CD4-positive, alpha-beta T cell treated with Interleukin-17A for 4 hours (primary cell): ENCODE measurements at regions not wholly inside any gene's neighbourhood (a gene's known extent, or its start where the extent isn't known, plus 50 kb on each side); places are given as distances from the start of the nearest gene placed in this dataset.

Source experiments
- DNase-seq: peaks from one replicate; pipeline ENCODE4 v3.0.0-alpha.2; 2020; ENCODE audit warnings: mixed read lengths

DNA sequence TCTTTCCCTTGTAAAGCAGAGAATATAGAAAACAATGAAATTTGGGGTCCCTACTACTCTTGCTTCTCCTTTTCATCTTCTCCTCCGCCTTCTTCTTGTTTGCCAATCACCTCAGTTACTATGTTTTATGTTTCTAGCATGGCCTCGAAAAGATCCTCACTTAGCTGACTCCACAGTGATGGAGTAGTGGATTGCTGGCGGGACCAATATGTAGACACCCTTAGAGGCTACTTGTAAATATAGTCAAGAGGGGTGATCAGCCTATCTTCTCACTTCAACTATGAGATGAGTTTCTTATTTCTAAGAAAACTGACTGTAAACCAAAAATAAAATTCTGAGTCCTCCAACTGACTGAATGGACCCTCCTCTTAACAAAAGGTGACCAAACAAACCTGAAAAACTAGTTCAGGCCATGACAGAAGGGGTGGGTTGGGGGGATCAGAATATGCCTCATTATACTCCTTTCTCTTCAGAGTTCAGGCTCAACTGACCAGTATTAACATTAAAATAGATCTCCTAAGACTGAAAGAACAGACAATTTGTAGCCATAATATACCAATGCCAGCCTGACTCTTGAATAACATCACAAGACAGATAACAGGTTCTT, 829.0 kb downstream of the TLE4 start:
- DNase-seq, result no peak

DNA sequence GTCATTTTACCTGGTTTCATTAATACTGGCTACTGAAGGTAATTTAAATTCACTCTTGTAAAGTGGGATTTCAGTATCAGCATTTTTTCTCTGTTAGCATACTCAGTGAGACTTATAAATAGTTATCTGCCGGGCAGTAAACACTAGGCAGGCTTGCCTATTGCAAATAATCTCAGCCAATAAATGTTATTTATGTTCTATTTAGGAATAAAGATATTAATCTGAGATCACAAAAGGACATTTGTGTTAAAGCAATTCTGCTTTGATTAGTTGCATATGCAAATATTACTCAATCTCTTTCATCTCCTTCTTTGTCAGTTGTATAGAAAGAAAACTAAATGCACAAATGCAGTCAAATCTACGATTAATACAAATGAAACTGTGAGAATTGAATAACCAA, 827.8 kb downstream of the TLE4 start:
- DNase-seq, result no peak

DNA sequence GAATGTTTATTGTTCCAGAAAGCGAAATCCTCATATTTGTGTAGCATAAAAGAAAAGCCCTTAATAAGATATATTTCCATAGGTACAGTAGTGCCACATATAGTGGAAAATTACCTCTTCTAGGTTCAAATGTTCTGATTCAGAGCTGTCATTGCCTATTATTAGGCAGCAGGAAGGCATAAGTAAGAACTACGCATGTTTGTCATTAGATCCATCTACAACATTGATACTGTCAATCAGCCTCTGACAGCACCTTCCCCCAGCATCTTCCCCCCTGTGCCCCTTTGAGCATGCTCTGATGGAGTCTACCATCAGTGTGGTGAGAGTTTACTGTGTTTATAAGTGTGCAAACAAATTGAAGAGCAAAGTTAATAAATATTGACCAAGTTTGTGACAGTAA, 816.1 kb downstream of the TLE4 start:
- DNase-seq, result no peak

DNA sequence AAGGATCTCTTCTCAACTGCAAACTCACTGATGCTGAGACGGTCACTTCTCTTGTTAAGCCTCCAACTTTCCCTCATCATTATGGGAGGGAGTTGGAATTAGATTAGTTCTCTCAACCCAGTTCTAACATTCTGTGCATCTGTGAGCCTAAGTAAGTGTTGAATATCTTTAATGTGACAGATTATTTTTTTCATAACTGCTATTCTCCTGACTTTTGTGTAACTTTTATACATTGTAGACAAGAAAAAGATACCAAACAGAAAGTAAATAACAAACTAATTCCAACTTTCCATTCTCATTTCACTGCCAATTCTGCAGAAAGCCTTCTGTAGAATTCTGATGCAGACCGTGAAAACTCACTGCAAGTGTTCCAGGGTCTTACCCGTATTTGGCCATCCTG, 813.5 kb downstream of the TLE4 start:
- DNase-seq, result no peak

DNA sequence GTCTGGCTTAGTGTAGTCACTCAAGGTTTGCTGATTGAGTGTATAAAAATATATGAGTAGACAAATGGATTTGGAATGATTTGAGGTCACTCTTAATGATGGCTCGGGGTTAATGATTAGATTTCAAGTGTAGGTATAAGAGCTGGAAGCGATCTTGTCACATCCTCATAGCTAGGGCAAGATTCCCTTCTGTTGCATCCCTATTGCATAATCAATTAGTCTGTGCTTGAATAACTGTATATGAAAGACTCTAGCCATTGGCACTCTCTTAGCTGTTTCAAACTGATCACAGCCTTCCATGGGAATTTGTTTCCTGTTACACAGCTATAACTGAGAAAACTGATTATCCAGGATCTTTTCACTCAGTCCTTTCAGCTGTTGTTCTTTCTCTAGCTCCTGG, 811.6 kb downstream of the TLE4 start:
- no peak for DNase-seq

DNA sequence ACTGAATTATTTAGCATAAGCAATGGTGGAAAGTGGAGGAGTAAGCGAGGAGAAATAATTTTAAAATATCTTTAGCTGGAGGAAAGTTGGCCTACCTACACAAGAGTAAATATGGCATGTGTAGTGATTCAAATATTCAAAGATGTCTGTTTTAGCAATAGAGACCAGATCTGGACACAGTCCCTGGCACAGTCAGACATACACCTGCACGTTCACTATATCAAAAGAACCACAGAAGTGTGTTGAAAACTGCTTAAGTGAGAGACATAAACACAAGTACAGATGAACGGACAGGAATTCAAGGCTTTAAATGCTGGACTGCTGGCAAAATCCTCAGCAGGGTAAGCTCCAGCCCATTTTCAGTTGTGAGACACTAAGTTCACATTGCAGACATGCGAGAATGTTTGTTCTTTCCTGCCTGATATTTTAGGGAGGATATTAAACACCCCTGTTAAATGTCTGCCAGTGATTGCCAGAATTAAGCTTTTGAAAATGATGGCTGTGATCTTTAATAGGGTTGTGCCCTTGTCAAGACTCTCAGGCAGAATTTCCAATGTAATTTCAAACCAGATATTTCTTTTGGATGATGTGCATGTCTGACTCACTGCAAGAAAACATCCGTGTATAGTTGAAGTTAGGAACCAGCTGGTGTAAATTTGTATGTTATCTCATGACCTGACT, 810.6 kb downstream of the TLE4 start:
- no peak for DNase-seq

DNA sequence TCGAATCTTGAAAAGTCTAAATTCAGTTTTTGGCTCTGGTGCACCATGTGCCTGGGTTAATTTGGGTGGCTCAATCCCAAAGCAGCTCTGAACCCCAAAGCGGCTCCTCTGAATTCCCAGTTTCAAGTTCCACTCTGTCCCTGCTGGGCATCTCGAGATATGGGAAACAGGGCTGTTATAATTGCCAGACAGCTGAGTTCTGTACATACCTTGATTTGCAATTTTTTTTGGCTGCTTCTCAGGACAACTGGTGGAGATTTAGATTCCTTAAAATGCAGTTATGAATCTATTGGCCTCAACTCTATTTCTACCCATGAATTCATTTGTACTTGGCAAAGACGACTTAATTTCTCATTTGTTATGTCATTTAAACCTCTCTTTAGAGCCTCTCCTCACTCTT, 808.5 kb downstream of the TLE4 start:
- DNase-seq, result no peak

DNA sequence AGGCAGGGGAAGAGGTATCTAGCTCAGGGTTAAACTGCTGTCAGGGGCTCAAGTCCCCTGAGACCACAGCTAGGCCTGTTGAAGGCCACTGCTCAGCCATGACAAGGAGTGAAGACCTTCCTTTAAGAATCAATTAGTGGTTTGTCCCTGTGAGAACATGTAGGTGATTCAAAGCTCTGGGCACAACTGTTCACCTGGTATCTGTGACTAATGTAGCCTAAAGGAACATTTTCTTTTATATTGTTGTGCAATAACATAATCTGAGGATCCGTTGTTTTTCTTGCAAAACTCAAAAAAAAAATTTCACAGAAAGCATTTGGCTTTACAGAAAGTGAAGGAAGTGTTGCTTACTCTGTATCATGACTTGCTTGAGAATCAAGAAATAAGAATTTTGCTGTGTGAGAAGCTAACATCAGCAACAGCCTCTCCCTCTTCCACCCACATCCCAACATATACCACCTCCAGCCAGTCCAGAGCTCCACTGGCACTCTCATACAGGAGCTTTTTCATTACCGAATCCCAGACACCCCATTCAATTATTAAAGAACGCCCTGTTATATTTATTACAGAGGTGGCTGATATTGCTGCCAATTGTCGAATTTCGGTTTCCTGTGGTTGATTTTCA, 807.0 kb downstream of the TLE4 start:
- no peak for DNase-seq

DNA sequence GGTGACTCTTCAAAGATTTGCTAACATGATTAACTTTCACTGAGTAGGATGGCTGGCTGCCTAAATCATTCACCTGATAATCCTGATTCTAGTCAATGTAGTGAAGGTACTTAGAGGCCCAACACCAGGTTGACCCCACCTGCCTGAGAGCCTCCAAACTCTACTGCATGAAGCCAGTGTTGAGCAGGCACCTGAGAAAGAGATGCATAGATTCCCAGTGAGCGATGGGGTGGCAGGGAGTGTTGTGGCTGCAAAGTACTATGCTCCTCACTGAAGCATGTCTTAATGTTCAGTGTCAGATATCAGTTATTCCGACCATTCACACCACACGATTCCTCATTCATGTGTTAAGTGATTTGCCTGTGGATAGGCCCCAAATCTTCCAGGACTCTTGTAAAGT, 804.4 kb downstream of the TLE4 start:
- no peak for DNase-seq

DNA sequence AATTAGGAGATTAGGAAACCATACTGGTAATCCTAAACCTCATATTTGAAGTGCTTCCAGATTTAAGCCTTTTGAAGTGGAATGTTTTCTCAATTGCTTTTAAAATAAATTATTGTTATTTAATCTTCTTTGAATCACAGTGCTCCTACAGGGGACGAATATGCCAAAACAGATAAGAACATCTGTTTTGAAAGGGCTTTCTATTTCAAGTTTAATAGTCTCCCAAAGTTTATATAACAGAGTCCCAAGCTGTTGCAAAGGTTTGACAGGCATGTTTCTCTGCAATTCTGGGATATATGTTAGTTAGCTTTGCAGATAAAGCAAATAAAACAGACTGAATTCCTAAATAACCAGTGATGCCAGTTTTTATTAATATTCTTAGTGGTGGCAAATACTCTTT, 803.7 kb downstream of the TLE4 start:
- no peak for DNase-seq

DNA sequence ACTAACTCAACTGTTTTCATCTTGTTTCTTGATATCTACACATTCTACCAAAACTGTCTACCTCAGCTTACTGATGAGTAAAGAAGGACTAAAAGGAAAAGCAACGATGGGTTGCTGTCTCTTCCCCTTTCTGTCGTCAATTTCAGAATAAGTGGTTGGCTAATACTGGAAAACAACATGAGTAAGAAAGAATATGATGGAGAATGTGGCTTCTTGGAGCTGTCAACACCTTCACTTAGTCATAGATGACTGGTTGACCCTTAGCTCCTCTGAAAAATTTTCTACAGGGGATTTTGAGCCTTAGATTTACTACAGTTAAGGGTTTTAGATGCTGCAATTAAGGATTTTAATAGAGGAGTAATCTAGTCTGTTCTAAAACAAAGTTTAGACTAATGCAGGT, 797.9 kb downstream of the TLE4 start:
- no peak for DNase-seq

DNA sequence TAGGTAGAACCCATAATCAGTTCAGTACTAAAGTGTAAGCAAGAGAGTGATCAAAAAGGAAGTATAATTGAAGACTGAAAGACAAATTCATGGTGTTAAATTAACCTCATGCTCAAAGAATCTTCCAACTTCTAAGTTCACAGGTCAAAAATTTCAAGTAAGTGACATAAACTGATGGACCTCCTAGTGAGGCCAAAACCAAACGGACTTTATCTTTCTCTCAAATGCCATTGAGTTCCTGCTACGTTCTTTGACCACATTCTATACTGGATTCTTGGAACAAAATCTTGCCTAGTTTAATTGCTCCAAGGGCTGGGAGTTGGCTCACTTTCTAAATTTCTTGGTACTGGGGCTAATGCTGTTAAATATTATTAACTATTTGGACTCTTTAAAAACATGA, 794.9 kb downstream of the TLE4 start:
- DNase-seq, result no peak

DNA sequence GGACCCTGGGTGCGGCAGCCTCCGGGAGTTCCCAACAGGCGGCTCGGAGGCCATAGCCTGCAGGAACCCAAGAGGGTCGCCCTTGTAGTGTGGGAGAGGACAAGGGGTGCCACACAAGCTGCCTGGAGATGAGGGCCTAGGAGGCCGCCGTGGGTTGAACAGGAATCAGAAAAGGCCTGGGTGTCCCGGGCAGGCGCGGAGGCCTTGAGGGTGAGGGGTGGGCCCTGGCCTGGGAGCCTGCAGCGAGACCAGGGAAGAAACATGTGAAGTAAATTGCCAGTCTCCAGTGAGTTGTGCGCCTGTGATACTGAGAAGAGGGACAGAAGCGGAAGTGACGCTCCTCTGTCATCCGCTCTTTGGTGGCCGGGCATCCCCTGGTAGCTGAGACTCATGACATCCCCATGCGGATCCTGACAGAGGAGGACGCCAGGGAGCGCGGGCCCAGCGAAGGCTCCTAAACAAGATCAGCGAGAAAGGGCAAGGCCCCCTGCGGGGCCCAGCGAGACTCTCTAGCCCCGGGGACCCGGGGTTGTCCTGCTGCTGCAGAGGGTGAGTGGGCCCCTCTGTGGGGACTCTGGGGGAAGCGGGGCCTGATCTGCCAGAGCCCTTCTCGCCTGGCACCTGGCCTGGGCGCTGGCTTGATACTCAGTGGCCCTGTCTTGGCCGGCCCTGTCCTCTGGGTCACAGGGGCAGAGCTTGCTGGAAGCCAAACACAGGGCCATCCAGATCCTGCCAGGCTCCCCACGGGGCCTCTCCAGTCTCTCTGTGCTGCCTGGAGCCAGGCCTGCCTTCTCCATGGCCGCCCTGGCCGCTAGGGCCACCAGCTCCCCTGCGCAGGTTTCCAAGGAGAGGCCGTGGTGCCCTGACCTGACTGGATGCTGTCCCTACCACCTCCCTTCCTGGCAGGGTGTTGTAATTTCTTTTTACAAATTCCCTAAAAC, 788.4 kb downstream of the TLE4 start:
- DNase-seq, result no peak

DNA sequence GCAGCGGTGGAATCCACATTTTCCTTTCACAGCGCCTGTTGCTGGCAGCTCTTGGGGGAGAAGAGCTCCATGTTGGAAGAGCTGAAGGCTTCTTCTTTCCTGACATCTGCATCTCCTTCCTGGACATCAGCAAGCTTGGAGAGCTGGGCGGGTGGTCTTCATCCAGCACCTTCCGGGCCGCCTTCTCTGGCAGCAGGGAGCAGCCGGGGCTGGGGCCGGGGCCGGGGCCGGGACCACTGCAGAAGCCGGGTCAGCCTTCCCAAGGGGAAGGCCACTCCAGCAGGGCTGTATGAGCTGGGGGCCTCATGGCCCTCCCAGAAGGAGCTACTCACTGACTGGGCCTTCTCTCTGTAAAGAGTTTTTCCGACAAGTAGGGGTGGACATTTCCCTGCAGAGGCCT, 787.5 kb downstream of the TLE4 start:
- DNase-seq, result no peak

DNA sequence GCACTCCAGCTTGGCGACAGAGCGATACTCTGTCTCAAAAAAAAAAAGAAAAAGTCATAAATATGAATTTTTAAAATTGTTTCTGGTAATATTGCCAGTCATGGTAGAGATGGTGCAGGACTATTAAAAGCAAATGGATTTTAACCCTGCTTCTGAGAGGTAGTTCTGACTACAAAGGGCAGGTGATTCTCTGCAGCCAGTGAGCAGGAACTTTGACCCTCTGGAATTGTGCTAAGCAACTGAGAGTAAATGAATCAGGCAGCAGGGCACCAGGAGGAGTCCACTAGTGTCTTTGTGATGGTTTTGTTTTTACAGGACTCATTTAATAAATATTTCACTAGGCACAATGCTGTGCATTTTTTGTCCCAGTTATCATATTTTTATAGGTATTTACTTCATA, 781.2 kb downstream of the TLE4 start:
- DNase-seq, result no peak

DNA sequence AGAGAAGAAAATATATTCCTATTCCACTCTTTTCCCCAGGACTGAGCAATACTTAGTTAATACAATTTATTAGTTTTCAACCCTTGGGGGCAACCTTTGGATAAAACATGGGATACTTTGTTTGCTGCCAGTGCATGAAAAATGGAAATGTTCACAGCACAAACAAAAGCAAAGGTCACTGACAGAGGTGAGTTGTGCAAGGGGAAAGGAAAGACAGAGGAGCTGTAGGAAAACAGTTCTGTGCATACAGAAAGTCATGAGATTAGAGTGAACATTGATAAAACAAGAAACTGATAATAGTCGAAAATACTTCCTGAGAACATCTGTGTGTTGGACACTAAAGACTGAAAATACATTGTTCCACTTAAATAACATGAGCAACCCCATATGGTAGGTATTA, 779.8 kb downstream of the TLE4 start:
- no peak for DNase-seq

DNA sequence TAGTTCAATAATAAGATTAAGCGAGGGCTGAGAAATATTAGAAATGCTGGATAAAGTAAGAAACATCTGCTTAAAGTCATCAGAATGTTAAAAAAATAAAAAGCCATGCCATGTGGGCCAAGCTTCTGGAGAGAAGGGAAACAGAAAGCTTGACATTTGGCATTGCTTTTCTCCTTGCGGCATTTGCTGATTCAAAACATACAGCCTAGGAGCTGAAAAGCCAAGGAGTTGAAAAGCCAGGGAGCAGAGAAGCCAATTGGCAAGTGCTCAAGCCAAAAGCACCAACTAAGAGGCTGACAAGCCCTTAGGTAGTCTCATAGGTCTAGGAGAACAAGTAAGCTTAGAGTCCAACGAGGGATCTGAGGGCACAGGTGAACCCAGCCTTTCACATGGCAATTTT, 754.3 kb downstream of the TLE4 start:
- DNase-seq, result no peak

DNA sequence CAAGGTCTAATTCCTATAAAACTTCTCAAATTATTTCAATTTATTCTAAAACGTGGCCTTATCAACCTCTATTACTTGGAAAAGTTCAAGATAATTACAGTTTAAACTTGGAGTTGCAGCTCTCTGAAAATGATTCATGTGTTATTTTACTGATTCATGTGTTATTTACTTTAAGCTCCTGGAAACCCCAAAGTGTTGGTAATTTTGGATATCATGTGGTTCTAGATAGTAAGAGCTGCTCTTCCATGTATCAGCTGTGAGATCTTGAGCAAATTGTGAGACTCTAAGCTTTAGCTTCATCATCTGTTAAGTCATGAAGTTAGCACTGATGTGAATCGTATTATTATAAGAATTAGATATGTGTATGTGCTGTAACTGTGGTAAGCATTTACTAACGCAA, 749.2 kb downstream of the TLE4 start:
- DNase-seq, result no peak

DNA sequence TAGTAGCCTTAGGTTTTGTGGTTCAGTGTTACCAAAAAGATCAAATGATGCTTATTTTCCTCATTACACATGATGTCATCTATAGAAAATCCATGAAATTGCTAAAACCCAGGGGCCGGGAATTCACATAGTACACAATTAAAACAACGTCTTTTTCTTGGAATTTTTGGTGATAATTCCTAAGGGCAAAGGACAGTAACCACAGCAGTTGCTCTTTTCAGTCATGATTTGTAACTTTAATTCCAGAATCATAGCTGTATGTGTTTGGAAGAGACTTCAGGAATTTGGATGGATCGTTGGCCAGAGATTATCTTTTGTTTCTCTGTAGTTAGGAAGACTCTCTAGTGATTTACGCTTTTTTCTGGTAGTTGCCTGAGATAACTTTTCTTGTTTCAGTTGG, 748.7 kb downstream of the TLE4 start:
- DNase-seq, result no peak

DNA sequence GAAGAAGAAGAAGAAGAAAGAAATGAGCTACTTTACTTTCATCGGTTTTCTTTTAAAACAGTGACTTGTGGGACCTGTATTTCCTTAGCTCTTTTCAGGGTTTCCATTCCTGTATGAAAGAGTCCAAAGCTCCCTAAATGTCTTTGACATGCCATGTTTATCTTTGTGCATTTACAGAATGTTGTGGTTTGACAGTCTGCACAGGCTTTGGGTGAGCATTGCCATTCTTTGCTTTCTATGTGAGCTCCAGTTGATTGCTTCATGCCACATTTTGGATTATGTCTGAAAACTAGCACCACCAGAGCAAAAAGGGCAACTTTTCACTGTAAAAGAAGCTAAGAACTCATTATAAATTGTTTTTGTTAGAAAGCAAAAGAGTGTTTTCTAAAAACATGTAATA, 733.4 kb downstream of the TLE4 start:
- no peak for DNase-seq

DNA sequence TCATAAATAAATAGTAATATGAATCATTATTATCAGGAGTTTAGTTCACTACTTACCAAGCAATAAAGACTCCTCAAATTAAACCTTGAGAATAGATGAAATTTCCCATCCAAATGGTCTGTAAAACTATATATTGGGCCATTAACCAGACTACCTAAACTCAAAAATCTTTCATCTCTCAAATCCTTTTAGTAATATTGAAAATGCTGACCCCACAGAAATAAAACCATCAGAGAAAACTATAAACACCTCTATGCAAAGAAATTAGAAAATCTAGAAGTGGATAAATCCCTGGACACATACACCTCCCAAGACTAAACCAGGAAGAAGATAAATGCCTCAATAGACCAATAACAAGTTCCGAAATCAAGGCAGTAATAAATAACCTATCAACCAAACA, 723.2 kb downstream of the TLE4 start:
- DNase-seq, result no peak

DNA sequence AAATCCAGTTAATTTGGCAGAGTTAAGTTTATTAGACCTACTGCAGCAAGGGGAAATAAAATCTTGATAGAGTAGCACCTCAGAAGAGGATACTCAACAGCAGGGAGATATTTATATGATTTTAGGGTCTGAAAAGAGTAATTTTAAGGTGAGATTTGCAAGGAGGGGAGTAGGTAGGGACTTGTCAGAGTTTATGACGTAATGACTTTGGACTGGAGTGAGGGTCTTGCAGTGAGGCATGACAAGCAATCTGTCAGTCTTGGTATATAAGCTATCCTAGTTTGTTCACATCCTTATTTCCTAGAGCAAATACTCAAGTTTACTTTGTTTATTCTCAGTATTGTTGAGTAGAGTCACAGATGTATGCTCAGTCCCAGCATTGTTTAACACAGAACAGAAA, 722.6 kb downstream of the TLE4 start:
- DNase-seq, result no peak

DNA sequence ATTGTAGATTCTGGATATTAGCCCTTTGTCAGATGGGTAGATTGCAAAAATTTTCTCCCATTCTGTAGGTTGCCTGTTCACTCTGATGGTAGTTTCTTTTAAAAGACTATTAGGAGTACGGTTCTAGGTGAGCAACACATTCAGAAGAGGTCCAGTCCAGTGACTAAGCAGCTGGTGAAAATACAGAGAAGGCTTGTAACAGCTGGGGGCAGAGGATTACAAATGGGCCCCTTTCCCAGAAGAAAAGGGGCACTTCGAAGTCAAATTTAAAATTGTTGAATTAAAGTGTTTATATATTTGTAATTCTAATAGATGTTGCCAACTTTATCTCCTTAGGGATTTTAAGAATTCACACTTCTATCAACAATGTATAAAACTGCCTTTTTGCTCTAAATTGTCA, 720.5 kb downstream of the TLE4 start:
- DNase-seq, result no peak

DNA sequence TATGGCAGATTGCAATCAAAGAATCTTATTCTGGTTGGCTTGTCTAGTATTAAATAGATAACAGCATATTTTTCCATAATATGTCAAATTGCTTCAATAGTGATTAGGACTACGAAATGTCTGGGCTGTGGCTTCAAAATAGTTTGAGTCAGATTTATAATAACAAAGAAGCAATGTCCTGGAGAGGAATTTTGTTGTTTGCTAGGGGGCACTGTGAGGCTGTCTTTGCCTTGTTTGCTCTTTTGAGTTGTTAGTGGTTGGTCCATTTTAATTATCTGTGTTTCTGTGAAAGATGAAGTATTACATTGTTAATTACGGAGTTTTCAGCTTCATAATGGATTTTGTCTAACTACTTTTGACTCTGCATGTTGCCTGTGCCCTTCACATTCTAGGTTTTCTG, 713.6 kb downstream of the TLE4 start:
- no peak for DNase-seq
